Natural killer cell (primary cell): ENCODE measurements at regions not wholly inside any gene's neighbourhood (a gene's known extent, or its start where the extent isn't known, plus 50 kb on each side); places are given as distances from the start of the nearest gene placed in this dataset.

Source experiments
- ATAC-seq, 3 donors: fragments of 150-1000 bp in 2 of 3; fragments of 200-7000 bp in 1 of 3; cut with Tn5 transposase; 1 replicate in 1 of 3; 2 replicates in 2 of 3; pipeline ENCODE4 v1.10.0; 2021; ENCODE audit warnings: mild to moderate bottlenecking in 2 of 3, moderate library complexity in 2 of 3
- DNase-seq, 2 donors: peaks; one replicate each; pipeline versions ENCODE4 v3.0.0 to v3.0.0-alpha.2; 2013 to 2021; ENCODE audit warnings: mixed read lengths in 1 of 2
- H3K27ac ChIP-seq: one replicate; pipeline ENCODE4 v1.5.1; 2013; ENCODE audit warnings: mild to moderate bottlenecking, low read length
- H3K27me3 ChIP-seq: one replicate; pipeline ENCODE4 v1.6.1; 2013; ENCODE audit warnings: low read length; ENCODE audit not compliant: control insufficient read depth, insufficient read depth
- H3K36me3 ChIP-seq: one replicate; pipeline ENCODE4 v1.6.1; 2013; ENCODE audit warnings: low read length; ENCODE audit not compliant: control insufficient read depth, insufficient read depth
- H3K4me1 ChIP-seq: one replicate; pipeline ENCODE4 v1.6.1; 2013; ENCODE audit warnings: low read length; ENCODE audit not compliant: control insufficient read depth, insufficient read depth
- H3K4me3 ChIP-seq: one replicate; pipeline ENCODE4 v1.5.1; 2013; ENCODE audit warnings: low read length
- H3K9me3 ChIP-seq: one replicate; pipeline ENCODE4 v1.6.1; 2013; ENCODE audit warnings: low read length; ENCODE audit not compliant: control insufficient read depth, insufficient read depth
- H3K27ac Mint-ChIP-seq, 2 donors: one replicate each; pipeline ENCODE4 v1.8.0; 2022; ENCODE audit warnings: mild to moderate bottlenecking in 2 of 2, mixed read lengths in 2 of 2, moderate library complexity in 1 of 2
- H3K27me3 Mint-ChIP-seq, 2 donors: one replicate each; pipeline ENCODE4 v1.8.0; 2022; ENCODE audit warnings: low read depth in 2 of 2, mixed read lengths in 2 of 2
- H3K36me3 Mint-ChIP-seq: one replicate; pipeline ENCODE4 v1.8.0; 2022; ENCODE audit warnings: mixed read lengths
- H3K4me1 Mint-ChIP-seq, 2 donors: one replicate each; pipeline ENCODE4 v1.8.0; 2022; ENCODE audit warnings: mixed read lengths in 2 of 2
- H3K4me3 Mint-ChIP-seq: one replicate; pipeline ENCODE4 v1.8.0; 2022; ENCODE audit warnings: mild to moderate bottlenecking, moderate library complexity, mixed read lengths
- H3K9me3 Mint-ChIP-seq, 2 donors: one replicate each; pipeline ENCODE4 v1.8.0; 2022; ENCODE audit warnings: mixed read lengths in 2 of 2
- WGBS: methylation state at CpG from one replicate; pipeline ENCODE4 v1.1.7; 2013; ENCODE audit warnings: missing lambda C conversion rate; ENCODE audit not compliant: insufficient coverage; 5-methylcytosine and 5-hydroxymethylcytosine counted together
- intact Hi-C: fragments of 100-400 bp; cut with micrococcal nuclease; formaldehyde crosslinking; loops from one replicate; pipeline ENCODE4 v1.14.2; 2022
- TF ChIP-seq, protein P1 (sequence below): fragments of 200-600 bp; IDR thresholded peaks from one replicate; pipeline ENCODE4 v1.8.0; 2022; ENCODE audit warnings: antibody characterized with exemption

GRCh38 chr13:34349091-34349722 lies 531.3 kb downstream of the RFC3 start:
- H3K27me3 Mint-ChIP-seq: no peaks in the 10 kb centered on the region
- no peak for DNase-seq
- H3K4me1 Mint-ChIP-seq: no peaks in the 10 kb centered on the region

DNA sequence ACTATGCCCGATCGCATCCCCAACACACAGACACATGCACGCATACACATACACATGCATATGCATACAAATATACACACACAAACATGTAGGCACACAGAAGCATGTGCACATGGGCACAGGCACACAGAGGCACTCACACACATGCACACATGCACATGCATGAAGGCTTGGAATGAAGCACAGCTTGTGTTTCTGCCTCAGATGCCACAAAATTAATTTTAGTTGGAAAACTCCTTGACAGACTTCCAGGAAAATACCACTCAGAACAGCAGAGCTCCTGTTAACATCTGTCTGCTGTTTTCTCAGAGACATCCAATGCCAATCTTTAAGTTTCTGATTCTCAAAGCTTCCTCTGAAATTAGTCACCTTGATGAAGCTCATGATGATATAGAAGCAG lies 532.7 kb downstream of the RFC3 start:
- 98% methylated on average over 3 of the region's 3 CpGs for WGBS
- TF ChIP-seq, protein P1, sequence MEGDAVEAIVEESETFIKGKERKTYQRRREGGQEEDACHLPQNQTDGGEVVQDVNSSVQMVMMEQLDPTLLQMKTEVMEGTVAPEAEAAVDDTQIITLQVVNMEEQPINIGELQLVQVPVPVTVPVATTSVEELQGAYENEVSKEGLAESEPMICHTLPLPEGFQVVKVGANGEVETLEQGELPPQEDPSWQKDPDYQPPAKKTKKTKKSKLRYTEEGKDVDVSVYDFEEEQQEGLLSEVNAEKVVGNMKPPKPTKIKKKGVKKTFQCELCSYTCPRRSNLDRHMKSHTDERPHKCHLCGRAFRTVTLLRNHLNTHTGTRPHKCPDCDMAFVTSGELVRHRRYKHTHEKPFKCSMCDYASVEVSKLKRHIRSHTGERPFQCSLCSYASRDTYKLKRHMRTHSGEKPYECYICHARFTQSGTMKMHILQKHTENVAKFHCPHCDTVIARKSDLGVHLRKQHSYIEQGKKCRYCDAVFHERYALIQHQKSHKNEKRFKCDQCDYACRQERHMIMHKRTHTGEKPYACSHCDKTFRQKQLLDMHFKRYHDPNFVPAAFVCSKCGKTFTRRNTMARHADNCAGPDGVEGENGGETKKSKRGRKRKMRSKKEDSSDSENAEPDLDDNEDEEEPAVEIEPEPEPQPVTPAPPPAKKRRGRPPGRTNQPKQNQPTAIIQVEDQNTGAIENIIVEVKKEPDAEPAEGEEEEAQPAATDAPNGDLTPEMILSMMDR: no peak

More at GRCh38 chr13:34349091-34349722, 531.3 kb downstream of the RFC3 start:
- H3K27ac Mint-ChIP-seq: no peak overlapping the region
- no peaks in the 10 kb centered on the region for H3K9me3 ChIP-seq
- no peak overlapping the region for H3K4me3 ChIP-seq
- WGBS: 100% methylated on average over 1 of the region's 1 CpG
- no peaks in the 10 kb centered on the region for H3K36me3 ChIP-seq
- H3K36me3 Mint-ChIP-seq: no peaks in the 10 kb centered on the region
- H3K4me1 ChIP-seq: no peaks in the 10 kb centered on the region
- intact Hi-C loops: no loop called here
- ATAC-seq: no peak
- no peak overlapping the region for H3K4me3 Mint-ChIP-seq
- H3K9me3 Mint-ChIP-seq: peaks cover 11 to 17% of the 10 kb centered on the region in 2 donors
- H3K27ac ChIP-seq: no peak overlapping the region
- H3K27me3 ChIP-seq: no peaks in the 10 kb centered on the region
- TF ChIP-seq, protein P1: no peak

GRCh38 chr13:34351134-34351533 lies 533.2 kb downstream of the RFC3 start:
- Histone ChIP-seq H3K4me3 (no peak overlapping the region), H3K36me3 (no peaks in the 10 kb centered on the region), H3K27me3 (no peaks in the 10 kb centered on the region), H3K9me3 (no peaks in the 10 kb centered on the region), H3K4me1 (no peaks in the 10 kb centered on the region), H3K27ac (no peak overlapping the region)
- H3K27me3 Mint-ChIP-seq: no peaks in the 10 kb centered on the region
- peaks cover 12 to 16% of the 10 kb centered on the region in 2 donors for H3K9me3 Mint-ChIP-seq
- no peak for ATAC-seq
- H3K36me3 Mint-ChIP-seq: peaks cover 4% of the 10 kb centered on the region
- no peak overlapping the region for H3K4me3 Mint-ChIP-seq
- TF ChIP-seq, protein P1: no peak
- intact Hi-C loops: no loop called here
- no peaks in the 10 kb centered on the region for H3K4me1 Mint-ChIP-seq
- 92% methylated on average over 3 of the region's 3 CpGs for WGBS
- no peak for DNase-seq
- no peak overlapping the region for H3K27ac Mint-ChIP-seq

More for the DNA sequence above, 532.7 kb downstream of the RFC3 start:
- DNase-seq: no peak
- Mint-ChIP-seq H3K27me3 (no peaks in the 10 kb centered on the region), H3K4me1 (no peaks in the 10 kb centered on the region), H3K27ac (no peak overlapping the region), H3K4me3 (no peak overlapping the region), H3K36me3 (peaks cover 4% of the 10 kb centered on the region), H3K9me3 (peaks cover 12 to 16% of the 10 kb centered on the region in 2 donors)
- Histone ChIP-seq H3K27me3 (no peaks in the 10 kb centered on the region), H3K4me3 (no peak overlapping the region), H3K4me1 (no peaks in the 10 kb centered on the region), H3K36me3 (no peaks in the 10 kb centered on the region), H3K9me3 (no peaks in the 10 kb centered on the region), H3K27ac (no peak overlapping the region)
- intact Hi-C loops: no loop called here
- no peak for ATAC-seq

DNA sequence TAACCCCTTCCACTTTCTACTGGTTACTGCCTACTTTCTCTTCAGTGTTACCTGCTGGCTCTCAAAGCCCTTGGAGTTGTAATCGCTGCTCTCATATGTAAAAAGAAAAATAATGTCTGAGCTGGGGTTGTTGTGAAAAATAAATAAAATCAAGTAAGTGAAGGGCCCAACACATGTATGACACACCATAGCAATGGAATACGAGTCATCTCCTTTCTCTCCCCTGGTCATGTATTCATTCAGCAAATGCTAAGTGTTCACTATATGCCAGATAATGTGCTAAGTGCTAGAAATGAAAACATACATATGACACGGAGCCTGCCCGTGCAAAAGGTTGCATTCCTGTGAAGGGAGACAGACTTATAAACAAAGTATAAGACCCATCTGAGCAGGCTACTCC lies 535.0 kb downstream of the RFC3 start:
- H3K27me3 Mint-ChIP-seq: no peaks in the 10 kb centered on the region
- Histone ChIP-seq H3K36me3 (no peaks in the 10 kb centered on the region), H3K9me3 (no peaks in the 10 kb centered on the region), H3K4me3 (no peak overlapping the region), H3K4me1 (no peaks in the 10 kb centered on the region), H3K27ac (no peak overlapping the region), H3K27me3 (no peaks in the 10 kb centered on the region)
- H3K36me3 Mint-ChIP-seq: peaks cover 4% of the 10 kb centered on the region
- no peak overlapping the region for H3K27ac Mint-ChIP-seq
- H3K4me3 Mint-ChIP-seq: no peak overlapping the region
- DNase-seq (no peak), ATAC-seq (no peak)
- WGBS: 100% methylated on average over 4 of the region's 4 CpGs
- H3K4me1 Mint-ChIP-seq: no peaks in the 10 kb centered on the region
- H3K9me3 Mint-ChIP-seq: peaks cover 12 to 13% of the 10 kb centered on the region in 2 donors
- intact Hi-C loops: no loop called here
- TF ChIP-seq, protein P1: no peak
